SU-DHL-6 (cell line): ENCODE measurements at regions not wholly inside any gene's neighbourhood (a gene's known extent, or its start where the extent isn't known, plus 50 kb on each side); places are given as distances from the start of the nearest gene placed in this dataset.
"Not testable (repeated sequence)": the region's sequence is repeated elsewhere in the genome, so short reads cannot be mapped to it uniquely, and the experiment has no call there.

Experiments
- H2AFZ ChIP-seq: fragments of 200-600 bp; sonication (generic); 2 replicates; pipeline ENCODE4 v1.6.1; 2014; ENCODE audit warnings: low read depth, mild to moderate bottlenecking, moderate library complexity, mixed read lengths, antibody characterized with exemption, low read length; ENCODE audit not compliant: severe bottlenecking
- H3F3A ChIP-seq: fragments of 200-600 bp; shearing (Covaris generic); 2 replicates; pipeline ENCODE4 v1.6.0; 2016; ENCODE audit warnings: antibody characterized with exemption, mild to moderate bottlenecking; ENCODE audit not compliant: insufficient read depth
- H3K27ac ChIP-seq: fragments of 200-600 bp; sonication (generic); 2 replicates; pipeline ENCODE4 v1.5.1; 2016; ENCODE audit warnings: low read depth, mild to moderate bottlenecking, low read length, moderate library complexity, mixed read lengths
- H3K27me3 ChIP-seq: fragments of 200-600 bp; sonication (generic), shearing (Covaris generic); 2 replicates; pipeline ENCODE4 v1.6.0; 2014; ENCODE audit warnings: mild to moderate bottlenecking, low read length
- H3K36me3 ChIP-seq: fragments of 200-600 bp; sonication (generic); 2 replicates; pipeline ENCODE4 v1.6.1; 2014; ENCODE audit warnings: mild to moderate bottlenecking, low read length, mixed read lengths
- H3K4me2 ChIP-seq: fragments of 300-600, 200-600 bp; shearing (Covaris generic), sonication (generic); 2 replicates; pipeline ENCODE4 v1.6.0; 2014; ENCODE audit warnings: low read length, low read depth, mild to moderate bottlenecking; ENCODE audit not compliant: poor library complexity, severe bottlenecking
- H3K4me3 ChIP-seq: fragments of 200-600 bp; sonication (generic); 2 replicates; pipeline ENCODE4 v1.5.1; 2014; ENCODE audit warnings: antibody characterized with exemption, low read length, mild to moderate bottlenecking, mixed read lengths; ENCODE audit not compliant: insufficient read depth, poor library complexity, severe bottlenecking
- H3K79me2 ChIP-seq: fragments of 200-600 bp; sonication (generic); 2 replicates; pipeline ENCODE4 v1.6.1; 2014; ENCODE audit warnings: mild to moderate bottlenecking, low read length, moderate library complexity; ENCODE audit not compliant: insufficient read depth
- H3K9ac ChIP-seq: fragments of 200-600 bp; sonication (generic); 2 replicates; pipeline ENCODE4 v1.7.0; 2014; ENCODE audit warnings: mild to moderate bottlenecking, low read length
- H3K9me2 ChIP-seq: fragments of 200-600 bp; sonication (generic); replicated peaks from 2 replicates; pipeline ENCODE4 v1.6.1; 2014; ENCODE audit warnings: low read length; ENCODE audit not compliant: insufficient read depth
- H3K9me3 ChIP-seq: fragments of 200-600 bp; sonication (generic); 2 replicates; pipeline ENCODE4 v1.6.1; 2014; ENCODE audit warnings: low read length, mixed read lengths; ENCODE audit not compliant: insufficient read depth
- H4K20me1 ChIP-seq: fragments of 200-600 bp; sonication (generic); 2 replicates; pipeline ENCODE4 v1.6.1; 2014; ENCODE audit warnings: low read depth, mild to moderate bottlenecking, antibody characterized with exemption, low read length, moderate library complexity, mixed read lengths
- EZH2phosphoT487 ChIP-seq: fragments of 200-600 bp; sonication (generic), shearing (Covaris generic); conservative IDR thresholded peaks from 2 replicates; pipeline ENCODE4 v1.6.1; 2018; ENCODE audit warnings: mild to moderate bottlenecking, antibody characterized with exemption, low read length, moderate library complexity, mixed read lengths
- TF ChIP-seq, protein P1 (sequence below): fragments of 200-600 bp; sonication (generic); IDR thresholded peaks from one replicate; pipeline ENCODE4 v1.5.1; 2017; ENCODE audit warnings: antibody characterized with exemption, mild to moderate bottlenecking, low read length, moderate library complexity; ENCODE audit not compliant: insufficient read depth, poor library complexity, severe bottlenecking

DNA sequence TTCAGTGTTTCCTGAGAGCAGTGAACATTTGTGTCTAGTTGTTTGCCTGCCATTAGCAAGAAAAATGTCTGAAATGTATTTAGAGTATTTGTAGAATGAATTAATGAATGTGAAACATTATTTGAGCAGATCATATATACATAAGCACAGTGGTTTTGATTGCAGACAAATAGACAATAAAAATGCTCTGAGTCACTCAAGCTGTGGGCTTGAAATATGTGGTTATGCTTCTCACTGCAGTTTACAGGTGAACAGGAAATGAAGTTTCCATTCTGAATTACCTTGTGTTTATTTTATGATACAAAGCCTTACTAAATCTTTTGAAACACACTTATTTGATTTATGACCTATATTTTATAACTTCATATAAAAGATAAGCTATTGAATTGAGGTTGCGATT lies 827.7 kb downstream of the TMTC2 start:
- H3K9ac ChIP-seq = peak overlapping the region; percentile 43
- no peaks in the 10 kb centered on the region for H4K20me1 ChIP-seq
- H3K9me3 ChIP-seq = no peaks in the 10 kb centered on the region
- H3K79me2 ChIP-seq = no peaks in the 10 kb centered on the region
- TF ChIP-seq, protein P1, sequence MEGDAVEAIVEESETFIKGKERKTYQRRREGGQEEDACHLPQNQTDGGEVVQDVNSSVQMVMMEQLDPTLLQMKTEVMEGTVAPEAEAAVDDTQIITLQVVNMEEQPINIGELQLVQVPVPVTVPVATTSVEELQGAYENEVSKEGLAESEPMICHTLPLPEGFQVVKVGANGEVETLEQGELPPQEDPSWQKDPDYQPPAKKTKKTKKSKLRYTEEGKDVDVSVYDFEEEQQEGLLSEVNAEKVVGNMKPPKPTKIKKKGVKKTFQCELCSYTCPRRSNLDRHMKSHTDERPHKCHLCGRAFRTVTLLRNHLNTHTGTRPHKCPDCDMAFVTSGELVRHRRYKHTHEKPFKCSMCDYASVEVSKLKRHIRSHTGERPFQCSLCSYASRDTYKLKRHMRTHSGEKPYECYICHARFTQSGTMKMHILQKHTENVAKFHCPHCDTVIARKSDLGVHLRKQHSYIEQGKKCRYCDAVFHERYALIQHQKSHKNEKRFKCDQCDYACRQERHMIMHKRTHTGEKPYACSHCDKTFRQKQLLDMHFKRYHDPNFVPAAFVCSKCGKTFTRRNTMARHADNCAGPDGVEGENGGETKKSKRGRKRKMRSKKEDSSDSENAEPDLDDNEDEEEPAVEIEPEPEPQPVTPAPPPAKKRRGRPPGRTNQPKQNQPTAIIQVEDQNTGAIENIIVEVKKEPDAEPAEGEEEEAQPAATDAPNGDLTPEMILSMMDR = no peak
- TF ChIP-seq EZH2phosphoT487 = no peak
- peaks cover 9% of the 10 kb centered on the region; the same call in 1 of the 2 replicates for H3K36me3 ChIP-seq
- no peaks in the 10 kb centered on the region for H3K27me3 ChIP-seq
- peak overlapping the region; percentile 97 for H3K27ac ChIP-seq
- peaks cover 25% of the 10 kb centered on the region for H3F3A ChIP-seq
- H3K4me2 ChIP-seq = peak overlapping the region; percentile 84
- no peaks in the 10 kb centered on the region for H3K9me2 ChIP-seq
- H2AFZ ChIP-seq = peak overlapping the region; percentile 97
- H3K4me3 ChIP-seq = peak overlapping the region; percentile 22

DNA sequence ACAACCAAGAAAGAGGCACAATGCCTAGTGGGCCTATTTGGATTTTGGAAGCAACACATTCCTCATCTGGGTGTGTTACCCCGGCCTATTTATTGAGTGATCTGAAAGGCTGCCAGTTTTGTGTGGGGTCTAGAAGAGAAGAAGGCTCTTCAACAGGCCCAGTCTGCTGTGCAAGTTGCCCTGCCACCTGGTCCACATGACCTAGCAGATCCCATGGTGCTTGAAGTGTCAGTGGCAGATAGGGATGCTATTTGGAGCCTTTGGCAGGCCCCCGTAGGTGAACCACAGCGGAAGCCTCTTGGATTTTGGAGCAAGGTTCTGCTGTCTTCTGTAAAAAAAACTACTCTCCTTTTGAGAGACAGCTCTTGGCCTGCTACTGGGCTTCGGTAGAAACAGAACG lies 820.1 kb downstream of the TMTC2 start:
- TF ChIP-seq, protein P1 = no peak
- TF ChIP-seq EZH2phosphoT487 = no peak
- H3K79me2 ChIP-seq = no peaks in the 10 kb centered on the region

DNA sequence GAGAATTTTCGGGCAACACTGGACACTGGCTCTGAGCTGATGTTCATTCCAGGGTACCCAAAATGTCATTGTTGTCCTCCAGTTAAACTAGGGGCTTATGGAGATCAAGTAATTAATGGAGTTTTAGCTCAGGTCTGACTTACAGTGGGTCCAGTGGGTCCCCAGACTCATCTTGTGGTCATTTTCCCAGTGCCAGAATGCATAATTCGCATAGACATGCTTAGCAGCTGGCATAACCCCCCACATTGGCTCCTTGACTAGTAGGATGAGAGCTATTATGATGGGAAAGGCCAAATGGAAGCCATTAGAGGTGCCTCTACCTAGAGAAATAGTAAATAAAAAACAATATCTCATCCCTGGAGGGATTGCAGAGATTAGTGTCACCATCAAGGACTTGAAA lies 818.9 kb downstream of the TMTC2 start:
- no peaks in the 10 kb centered on the region for H3F3A ChIP-seq
- H3K9ac ChIP-seq = no peak overlapping the region
- H4K20me1 ChIP-seq = no peaks in the 10 kb centered on the region
- no peak overlapping the region for H3K4me2 ChIP-seq
- H2AFZ ChIP-seq = no peak overlapping the region
- no peak overlapping the region for H3K27ac ChIP-seq
- no peaks in the 10 kb centered on the region for H3K36me3 ChIP-seq
- peaks cover 6% of the 10 kb centered on the region; the same call in 1 of the 2 replicates for H3K9me3 ChIP-seq
- TF ChIP-seq, protein P1 = no peak
- no peak for TF ChIP-seq EZH2phosphoT487
- no peaks in the 10 kb centered on the region for H3K27me3 ChIP-seq
- H3K9me2 ChIP-seq = no peaks in the 10 kb centered on the region
- H3K79me2 ChIP-seq = no peaks in the 10 kb centered on the region
- no peak overlapping the region for H3K4me3 ChIP-seq

More for the DNA sequence above, 820.1 kb downstream of the TMTC2 start:
- no peaks in the 10 kb centered on the region for H4K20me1 ChIP-seq
- no peaks in the 10 kb centered on the region for H3K36me3 ChIP-seq
- H3K27me3 ChIP-seq = no peaks in the 10 kb centered on the region
- no peak overlapping the region for H3K4me2 ChIP-seq
- no peak overlapping the region for H3K9ac ChIP-seq
- peaks cover 6% of the 10 kb centered on the region for H3F3A ChIP-seq
- no peaks in the 10 kb centered on the region for H3K9me2 ChIP-seq
- no peak overlapping the region for H3K4me3 ChIP-seq
- no peak overlapping the region for H3K27ac ChIP-seq
- peaks cover 3% of the 10 kb centered on the region; the same call in 1 of the 2 replicates for H3K9me3 ChIP-seq
- H2AFZ ChIP-seq = no peak overlapping the region

DNA sequence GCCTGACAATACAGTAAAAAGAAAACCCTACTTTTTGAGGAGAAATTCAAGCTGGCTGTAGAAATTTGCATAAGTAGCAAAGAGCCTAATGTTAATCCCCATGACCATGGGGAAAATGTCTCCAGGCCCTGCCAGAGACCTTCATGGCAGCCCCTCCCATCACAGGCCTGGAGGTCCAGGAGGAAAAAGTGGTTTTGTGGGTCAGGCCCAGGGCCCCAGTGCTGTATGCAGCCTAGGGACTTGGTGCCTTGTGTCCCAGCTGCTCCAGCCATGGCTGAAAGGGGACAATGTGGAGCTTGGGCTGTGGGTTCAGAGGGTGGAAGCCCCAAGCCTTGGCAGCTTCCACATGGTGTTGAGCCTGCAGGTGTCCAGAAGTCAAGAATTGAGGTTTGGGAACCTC lies 813.2 kb downstream of the TMTC2 start:
- peaks cover 14% of the 10 kb centered on the region; the same call in 1 of the 2 replicates for H3K9me3 ChIP-seq

More for the DNA sequence above, 813.2 kb downstream of the TMTC2 start:
- H3K9ac ChIP-seq, H3K27ac ChIP-seq, H3K36me3 ChIP-seq, H3K9me2 ChIP-seq, H3F3A ChIP-seq, H3K27me3 ChIP-seq, H3K4me3 ChIP-seq, H3K79me2 ChIP-seq, H2AFZ ChIP-seq, H3K4me2 ChIP-seq, H4K20me1 ChIP-seq: not testable (repeated sequence)
